H9 (cell line): ENCODE measurements at regions not wholly inside any gene's neighbourhood (a gene's known extent, or its start where the extent isn't known, plus 50 kb on each side); places are given as distances from the start of the nearest gene placed in this dataset.

Source experiments
- DNase-seq: peaks from one replicate; pipeline ENCODE4 v3.0.0-alpha.2; 2017
- H2AFZ ChIP-seq: one replicate; pipeline ENCODE4 v1.6.1; 2013; ENCODE audit warnings: mild to moderate bottlenecking, low read length, control low read depth, moderate library complexity
- H2AK5ac ChIP-seq: 2 replicates; pipeline ENCODE4 v1.6.1; 2013; ENCODE audit warnings: low read length, control low read depth, mixed read lengths; ENCODE audit not compliant: insufficient read length
- H2BK120ac ChIP-seq: one replicate; pipeline ENCODE4 v1.6.1; 2013; ENCODE audit warnings: low read depth, mild to moderate bottlenecking, low read length, control low read depth, inconsistent platforms; ENCODE audit not compliant: poor library complexity, severe bottlenecking
- H2BK12ac ChIP-seq: 2 replicates; pipeline ENCODE4 v1.6.1; 2013; ENCODE audit warnings: low read length, control low read depth, mixed read lengths, low read depth; ENCODE audit not compliant: insufficient read length
- H2BK15ac ChIP-seq: 2 replicates; pipeline ENCODE4 v1.6.1; 2013; ENCODE audit warnings: low read depth, low read length, control low read depth
- H2BK20ac ChIP-seq: one replicate; pipeline ENCODE4 v1.6.1; 2013; ENCODE audit warnings: low read depth, mild to moderate bottlenecking, low read length, control low read depth, inconsistent platforms; ENCODE audit not compliant: poor library complexity, severe bottlenecking
- H2BK5ac ChIP-seq: 2 replicates; pipeline ENCODE4 v1.6.1; 2013; ENCODE audit warnings: low read length, control low read depth, mixed read lengths; ENCODE audit not compliant: insufficient read length
- H3K14ac ChIP-seq: 2 replicates; pipeline ENCODE4 v1.6.1; 2013; ENCODE audit warnings: low read length, control low read depth; ENCODE audit not compliant: insufficient read depth
- H3K18ac ChIP-seq: 2 replicates; pipeline ENCODE4 v1.6.1; 2013; ENCODE audit warnings: low read depth, mild to moderate bottlenecking, mixed read lengths, low read length, control low read depth; ENCODE audit not compliant: insufficient read length
- H3K23ac ChIP-seq: 2 replicates; pipeline ENCODE4 v1.6.1; 2013; ENCODE audit warnings: low read length, control low read depth, mixed read lengths, low read depth; ENCODE audit not compliant: insufficient read length
- H3K23me2 ChIP-seq: 2 replicates; pipeline ENCODE4 v1.6.1; 2013; ENCODE audit warnings: low read depth, mild to moderate bottlenecking, mixed read lengths, low read length, control low read depth; ENCODE audit not compliant: insufficient read length, poor library complexity, severe bottlenecking
- H3K27ac ChIP-seq: 2 replicates; pipeline ENCODE4 v1.5.1; 2013; ENCODE audit warnings: low read length, control low read depth, mixed read lengths, low read depth; ENCODE audit not compliant: insufficient read length
- H3K27me3 ChIP-seq: 2 replicates; pipeline ENCODE4 v1.6.1; 2013; ENCODE audit warnings: low read length, control low read depth, inconsistent platforms; ENCODE audit not compliant: insufficient read depth
- H3K4ac ChIP-seq: 2 replicates; pipeline ENCODE4 v1.6.1; 2013; ENCODE audit warnings: low read depth, mild to moderate bottlenecking, control low read depth, inconsistent platforms, low read length, moderate library complexity
- H3K4me1 ChIP-seq: 2 replicates; pipeline ENCODE4 v1.6.1; 2013; ENCODE audit warnings: low read length, control low read depth, inconsistent platforms; ENCODE audit not compliant: insufficient read depth
- H3K4me2 ChIP-seq: 2 replicates; pipeline ENCODE4 v1.6.1; 2013; ENCODE audit warnings: low read length, control low read depth, mixed read lengths; ENCODE audit not compliant: insufficient read length, insufficient read depth
- H3K56ac ChIP-seq: 2 replicates; pipeline ENCODE4 v1.6.1; 2013; ENCODE audit warnings: low read depth, mild to moderate bottlenecking, mixed read lengths, low read length, control low read depth; ENCODE audit not compliant: insufficient read length
- H3K79me1 ChIP-seq: 2 replicates; pipeline ENCODE4 v1.6.1; 2013; ENCODE audit warnings: low read depth, mild to moderate bottlenecking, moderate library complexity, low read length, control low read depth, inconsistent platforms; ENCODE audit not compliant: insufficient read depth, poor library complexity, severe bottlenecking
- H3K79me2 ChIP-seq: 2 replicates; pipeline ENCODE4 v1.6.1; 2013; ENCODE audit warnings: low read length, control low read depth, inconsistent platforms; ENCODE audit not compliant: insufficient read depth
- H3K9ac ChIP-seq: 2 replicates; pipeline ENCODE4 v1.6.1; 2013; ENCODE audit warnings: low read length, control low read depth, mixed read lengths; ENCODE audit not compliant: insufficient read length; ENCODE audit errors: extremely low read depth
- H3K9me3 ChIP-seq: one replicate; pipeline ENCODE4 v1.6.1; 2013; ENCODE audit warnings: low read depth, low read length, inconsistent platforms; ENCODE audit not compliant: control insufficient read depth
- H3T11ph ChIP-seq: one replicate; pipeline ENCODE4 v1.6.1; 2013; ENCODE audit warnings: mild to moderate bottlenecking, low read length, control low read depth, inconsistent platforms
- H4K20me1 ChIP-seq: one replicate; pipeline ENCODE4 v1.6.1; 2013; ENCODE audit not compliant: control insufficient read depth, insufficient read length, insufficient read depth
- H4K5ac ChIP-seq: 2 replicates; pipeline ENCODE4 v1.6.1; 2013; ENCODE audit warnings: low read depth, mild to moderate bottlenecking, mixed read lengths, low read length, control low read depth; ENCODE audit not compliant: insufficient read length
- H4K8ac ChIP-seq: replicated peaks from 2 replicates; pipeline ENCODE4 v1.6.1; 2013; ENCODE audit warnings: low read length, control low read depth, mixed read lengths, low read depth; ENCODE audit not compliant: insufficient read length
- H4K91ac ChIP-seq: 2 replicates; pipeline ENCODE4 v1.6.1; 2013; ENCODE audit warnings: low read depth, mild to moderate bottlenecking, moderate library complexity, mixed read lengths, low read length, control low read depth; ENCODE audit not compliant: insufficient read length
- H3K27ac Mint-ChIP-seq, 3 experiments: 2 replicates in 2 of 3; 3 replicates in 1 of 3; pipeline ENCODE4 v1.8.0; 2020 to 2021; ENCODE audit warnings: mixed read lengths in 3 of 3, mild to moderate bottlenecking in 1 of 3, moderate library complexity in 1 of 3
- H3K27me3 Mint-ChIP-seq: 2 replicates; pipeline ENCODE4 v1.8.0; 2021; ENCODE audit warnings: low read depth, mild to moderate bottlenecking, moderate library complexity, mixed read lengths
- H3K36me3 Mint-ChIP-seq, 3 experiments: 2 replicates in 2 of 3; 3 replicates in 1 of 3; pipeline ENCODE4 v1.8.0; 2020 to 2021; ENCODE audit warnings: low read depth in 3 of 3, mixed read lengths in 3 of 3; ENCODE audit not compliant: insufficient read depth in 1 of 3
- H3K4me1 Mint-ChIP-seq, 2 experiments: 2 replicates each; pipeline ENCODE4 v1.8.0; 2020; ENCODE audit warnings: mixed read lengths in 2 of 2
- H3K4me3 Mint-ChIP-seq, 2 experiments: 2 replicates in 1 of 2; 3 replicates in 1 of 2; pipeline ENCODE4 v1.8.0; 2020 to 2021; ENCODE audit warnings: mild to moderate bottlenecking in 2 of 2, mixed read lengths in 2 of 2, moderate library complexity in 1 of 2
- H3K9me3 Mint-ChIP-seq, 2 experiments: 2 replicates in 1 of 2; 3 replicates in 1 of 2; pipeline ENCODE4 v1.8.0; 2020; ENCODE audit warnings: mild to moderate bottlenecking in 2 of 2, mixed read lengths in 2 of 2, moderate library complexity in 1 of 2
- WGBS: extraction: QIAGEN DNeasy Blood & Tissue Kit; methylation state at CpG from one replicate; pipeline ENCODE4 v1.1.7; 2013; ENCODE audit warnings: missing lambda C conversion rate, low lambda C conversion rate, mixed read lengths; ENCODE audit not compliant: insufficient read length; ENCODE audit errors: extremely low coverage; 5-methylcytosine and 5-hydroxymethylcytosine counted together
- TF ChIP-seq, protein P1 (sequence below): fragments of 200-600 bp; sonication (generic); conservative IDR thresholded peaks from 3 replicates; pipeline ENCODE4 v1.8.0; 2021; ENCODE audit warnings: antibody characterized with exemption, mild to moderate bottlenecking

DNA sequence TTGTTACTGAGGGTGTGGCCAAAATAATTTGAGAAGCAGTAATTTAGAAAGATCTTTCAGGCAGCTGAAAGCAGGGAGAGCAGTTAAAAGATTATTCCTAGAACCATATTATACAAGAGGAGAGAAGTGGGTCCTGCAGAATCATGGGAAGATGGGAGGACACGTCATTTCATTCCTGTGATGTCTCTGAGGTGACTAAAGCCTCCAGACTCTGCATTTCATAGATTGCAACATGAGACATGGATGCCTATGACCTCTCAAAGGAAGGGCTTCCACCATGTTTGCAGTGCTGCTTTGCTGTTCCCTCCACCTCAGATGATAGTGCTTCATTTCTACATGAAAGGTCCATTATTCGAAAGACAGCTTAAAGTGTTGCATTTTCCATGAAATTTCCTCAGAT lies 788.4 kb downstream of the TSN start:
- Histone ChIP-seq H4K20me1 (no peaks in the 10 kb centered on the region), H4K5ac (no peak overlapping the region), H3K4me1 (no peaks in the 10 kb centered on the region), H2BK12ac (no peak overlapping the region), H3K23ac (no peak overlapping the region), H4K8ac (no peak overlapping the region), H3K79me2 (no peaks in the 10 kb centered on the region), H3K23me2 (no peaks in the 10 kb centered on the region), H2BK15ac (no peak overlapping the region), H3K79me1 (no peaks in the 10 kb centered on the region), H3T11ph (no peak overlapping the region), H3K14ac (no peak overlapping the region), H3K27ac (no peak overlapping the region), H4K91ac (no peak overlapping the region), H3K4me2 (no peak overlapping the region), H3K9ac (no peak overlapping the region), H3K27me3 (no peaks in the 10 kb centered on the region), H2BK120ac (no peak overlapping the region), H3K56ac (no peak overlapping the region), H3K9me3 (no peaks in the 10 kb centered on the region), H2BK20ac (no peak overlapping the region), H2AFZ (no peak overlapping the region), H3K18ac (no peak overlapping the region), H2AK5ac (no peak overlapping the region), H3K4ac (no peak overlapping the region), H2BK5ac (no peak overlapping the region)
- Mint-ChIP-seq H3K4me1 (peaks cover 0 to 6% of the 10 kb centered on the region in 2 experiments; a peak in 2 of 4 replicates), H3K27ac (no peak overlapping the region), H3K36me3 (peaks cover 0 to 3% (median 0%) of the 10 kb centered on the region in 3 experiments; a peak in 3 of 7 replicates), H3K4me3 (no peak overlapping the region), H3K9me3 (peaks cover 3% of the 10 kb centered on the region in 2 experiments; a peak in 3 of 5 replicates), H3K27me3 (no peaks in the 10 kb centered on the region)
- WGBS = no CpG with 5 or more reads among the region's 2 CpGs
- TF ChIP-seq, protein P1, sequence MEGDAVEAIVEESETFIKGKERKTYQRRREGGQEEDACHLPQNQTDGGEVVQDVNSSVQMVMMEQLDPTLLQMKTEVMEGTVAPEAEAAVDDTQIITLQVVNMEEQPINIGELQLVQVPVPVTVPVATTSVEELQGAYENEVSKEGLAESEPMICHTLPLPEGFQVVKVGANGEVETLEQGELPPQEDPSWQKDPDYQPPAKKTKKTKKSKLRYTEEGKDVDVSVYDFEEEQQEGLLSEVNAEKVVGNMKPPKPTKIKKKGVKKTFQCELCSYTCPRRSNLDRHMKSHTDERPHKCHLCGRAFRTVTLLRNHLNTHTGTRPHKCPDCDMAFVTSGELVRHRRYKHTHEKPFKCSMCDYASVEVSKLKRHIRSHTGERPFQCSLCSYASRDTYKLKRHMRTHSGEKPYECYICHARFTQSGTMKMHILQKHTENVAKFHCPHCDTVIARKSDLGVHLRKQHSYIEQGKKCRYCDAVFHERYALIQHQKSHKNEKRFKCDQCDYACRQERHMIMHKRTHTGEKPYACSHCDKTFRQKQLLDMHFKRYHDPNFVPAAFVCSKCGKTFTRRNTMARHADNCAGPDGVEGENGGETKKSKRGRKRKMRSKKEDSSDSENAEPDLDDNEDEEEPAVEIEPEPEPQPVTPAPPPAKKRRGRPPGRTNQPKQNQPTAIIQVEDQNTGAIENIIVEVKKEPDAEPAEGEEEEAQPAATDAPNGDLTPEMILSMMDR = no peak
- DNase-seq = no peak
